Endothelial cell of umbilical vein (primary cell): ENCODE measurements at regions not wholly inside any gene's neighbourhood (a gene's known extent, or its start where the extent isn't known, plus 50 kb on each side); places are given as distances from the start of the nearest gene placed in this dataset.

Experiments
- BruUV-seq: library from RNA; stranded (reverse); fragments of 400-500 nt; replicated peaks from 2 replicates; lab custom pipeline; 2021; lab: Mats Ljungman, UMichigan
- CTCF ChIA-PET: fragments of 300-600, 350-600 bp; sonication (Branson Sonifier 250); formaldehyde crosslinking; loops from one replicate; lab custom pipeline; 2021; ENCODE audit warnings: antibody characterized with exemption, inconsistent platforms; lab: Charles Lee
- POLR2A ChIA-PET: fragments of 300-600, 350-600 bp; sonication (Branson Sonifier 250); formaldehyde crosslinking; loops from one replicate; lab custom pipeline; 2021; ENCODE audit warnings: antibody characterized with exemption, inconsistent platforms; lab: Charles Lee
- DNase-seq: peaks from one replicate; pipeline ENCODE4 v3.0.0-alpha.2; 2011; ENCODE audit warnings: low read depth, low spot score
- FAIRE-seq: peaks from 2 replicates; lab custom pipeline; 2011; peaks lifted over from hg19 to GRCh38; lab: Jason Lieb, UNC
- H2AFZ ChIP-seq: 2 replicates; pipeline ENCODE4 v1.6.0; 2012; ENCODE audit warnings: low read depth, low read length, control low read depth, inconsistent platforms
- H3K27ac ChIP-seq: 2 replicates; pipeline ENCODE4 v1.5.1; 2011; ENCODE audit warnings: low read depth, mild to moderate bottlenecking, control low read depth, low read length, moderate library complexity; ENCODE audit not compliant: insufficient read depth
- H3K27me3 ChIP-seq, 2 experiments: 2 replicates each; pipeline versions ENCODE4 v1.6.0 to v1.6.1; 2011; ENCODE audit warnings: low read length in 2 of 2, mixed read lengths in 1 of 2; ENCODE audit not compliant: control insufficient read depth in 2 of 2, insufficient read depth in 2 of 2
- H3K36me3 ChIP-seq, 2 experiments: 2 replicates in 1 of 2; 3 replicates in 1 of 2; pipeline ENCODE4 v1.5.1; 2011; ENCODE audit warnings: low read length in 2 of 2, mild to moderate bottlenecking in 1 of 2, moderate library complexity in 1 of 2; ENCODE audit not compliant: control insufficient read depth in 2 of 2, insufficient read depth in 2 of 2; ENCODE audit errors: extremely low read depth in 1 of 2
- H3K4me1 ChIP-seq: 3 replicates; pipeline ENCODE4 v1.5.1; 2011; ENCODE audit warnings: mild to moderate bottlenecking, low read length; ENCODE audit not compliant: control insufficient read depth, insufficient read depth; ENCODE audit errors: extremely low read depth
- H3K4me2 ChIP-seq: 2 replicates; pipeline ENCODE4 v1.6.1; 2011; ENCODE audit warnings: low read length, control low read depth, mixed read lengths; ENCODE audit not compliant: insufficient read depth
- H3K4me3 ChIP-seq, 3 experiments: fragments of 200-600 bp in 1 of 3; sonication (generic), shearing (Covaris generic) in 1 of 3; replicated peaks in 1 of 3; 2 replicates each; pipeline ENCODE4 v1.5.1; 2011 to 2016; ENCODE audit warnings: control low read depth in 3 of 3, low read length in 3 of 3, mild to moderate bottlenecking in 2 of 3, inconsistent platforms in 1 of 3, low read depth in 1 of 3, moderate library complexity in 1 of 3; ENCODE audit not compliant: insufficient read depth in 1 of 3
- H3K79me2 ChIP-seq: 2 replicates; pipeline ENCODE4 v1.6.0; 2012; ENCODE audit warnings: low read length, inconsistent platforms; ENCODE audit not compliant: control insufficient read depth, insufficient read depth
- H3K9ac ChIP-seq: replicated peaks from 2 replicates; pipeline ENCODE3; 2011; ENCODE audit warnings: low read length, control low read depth; ENCODE audit not compliant: insufficient read depth; ENCODE audit errors: extremely low read depth
- H3K9me1 ChIP-seq: replicated peaks from 3 replicates; pipeline ENCODE4 v1.6.0; 2011; ENCODE audit warnings: mild to moderate bottlenecking, low read length; ENCODE audit not compliant: control insufficient read depth, insufficient read depth; ENCODE audit errors: extremely low read depth
- H3K9me3 ChIP-seq: replicated peaks from 2 replicates; pipeline ENCODE4 v1.5.1; 2012; ENCODE audit warnings: low read length, inconsistent platforms; ENCODE audit not compliant: control insufficient read depth, insufficient read depth
- H4K20me1 ChIP-seq: replicated peaks from 2 replicates; pipeline ENCODE3; 2011; ENCODE audit warnings: mild to moderate bottlenecking, low read length; ENCODE audit not compliant: control insufficient read depth, insufficient read depth; ENCODE audit errors: extremely low read depth
- CTCF ChIP-seq, 2 donors: IDR thresholded peaks; 1 replicate in 1 of 2; 2 replicates in 1 of 2; pipeline ENCODE4 v1.5.1; 2011; ENCODE audit warnings: low read length in 2 of 2, mild to moderate bottlenecking in 2 of 2, moderate library complexity in 2 of 2, control low read depth in 1 of 2, inconsistent platforms in 1 of 2, low read depth in 1 of 2; ENCODE audit not compliant: insufficient read depth in 1 of 2; ENCODE audit errors: extremely low read depth in 1 of 2
- EZH2 ChIP-seq: IDR thresholded peaks from 2 replicates; pipeline ENCODE4 v1.6.1; 2012; ENCODE audit warnings: borderline replicate concordance, low read depth, mild to moderate bottlenecking, moderate library complexity, low read length, inconsistent platforms; ENCODE audit not compliant: severe bottlenecking
- FOS ChIP-seq: IDR thresholded peaks from 2 replicates; pipeline ENCODE4 v1.6.1; 2011; ENCODE audit warnings: mild to moderate bottlenecking, low read length, moderate library complexity, borderline replicate concordance; ENCODE audit not compliant: insufficient read depth
- GATA2 ChIP-seq: IDR thresholded peaks from 2 replicates; pipeline ENCODE4 v1.7.0; 2011; ENCODE audit warnings: low read depth, mild to moderate bottlenecking, moderate library complexity, mixed read lengths, low read length; ENCODE audit not compliant: insufficient read length, insufficient read depth
- JUN ChIP-seq: IDR thresholded peaks from 2 replicates; pipeline ENCODE4 v1.6.1; 2011; ENCODE audit warnings: borderline replicate concordance, low read depth; ENCODE audit not compliant: insufficient read length, insufficient read depth
- MAX ChIP-seq: IDR thresholded peaks from 2 replicates; pipeline ENCODE4 v1.6.1; 2011; ENCODE audit not compliant: insufficient read depth, insufficient read length
- MYC ChIP-seq: IDR thresholded peaks from one replicate; pipeline ENCODE4 v1.6.1; 2011; ENCODE audit warnings: mild to moderate bottlenecking, low read depth, low read length
- POLR2A ChIP-seq: IDR thresholded peaks from 2 replicates; pipeline ENCODE4 v1.6.1; 2012; ENCODE audit warnings: low read depth, mild to moderate bottlenecking, control low read depth, low read length
- POLR2AphosphoS5 ChIP-seq: IDR thresholded peaks from 2 replicates; pipeline ENCODE4 v1.6.1; 2012; ENCODE audit warnings: low read depth, mild to moderate bottlenecking, control low read depth, low read length, moderate library complexity; ENCODE audit not compliant: insufficient read depth
- dilution Hi-C: fragments of 300-500 bp; cut with MboI; formaldehyde crosslinking; loops from one replicate; pipeline ENCODE4 v1.15.0; 2019; ENCODE audit warnings: low sequenced_read_pairs; ENCODE audit not compliant: extremely low pct_ligation_motif_present
- intact Hi-C: fragments of 100-400 bp; cut with micrococcal nuclease; formaldehyde crosslinking; loops from one replicate; pipeline ENCODE4 v1.10.0; 2022

GRCh38 chr11:15775797-15776196, 580.5 kb downstream of the SOX6 start:
- Histone ChIP-seq H4K20me1 (no peaks in the 10 kb centered on the region), H3K27me3 (no peaks in the 10 kb centered on the region), H3K27ac (no peak overlapping the region), H2AFZ (no peak overlapping the region), H3K4me2 (no peak overlapping the region), H3K9me3 (no peaks in the 10 kb centered on the region), H3K4me3 (no peak overlapping the region), H3K4me1 (no peaks in the 10 kb centered on the region), H3K9ac (no peak overlapping the region), H3K79me2 (no peaks in the 10 kb centered on the region), H3K9me1 (no peaks in the 10 kb centered on the region), H3K36me3 (no peaks in the 10 kb centered on the region)
- no TSS peak for BruUV-seq
- CTCF ChIA-PET: interaction anchor here (1.4 kb wide), 1 partner anchor 838 kb away, joined by 3 read pairs; no protein-coding TSS in a partner anchor
- no peak for TF ChIP-seq POLR2A
- no peak for TF ChIP-seq MAX
- no peak for TF ChIP-seq JUN
- DNase-seq (no peak), FAIRE-seq (no peak)
- dilution Hi-C loops: no loop called here
- POLR2A ChIA-PET: no interaction called here
- intact Hi-C loops: no loop called here

- H3K9me3 ChIP-seq: no peaks in the 10 kb centered on the region
- no peak for DNase-seq
- no peaks in the 10 kb centered on the region for H3K4me1 ChIP-seq
- TF ChIP-seq FOS (no peak), GATA2 (no peak), MAX (no peak), JUN (no peak), POLR2AphosphoS5 (no peak), EZH2 (no peak), POLR2A (no peak), MYC (no peak), CTCF (IDR thresholded peaks at IDR 0.05; ENCODE audit: extremely low read depth in 1 of 2, insufficient read depth in 1 of 2, low read depth in 1 of 2, low read length in 2 of 2) (no peak)
- no peak for FAIRE-seq
- H3K9me1 ChIP-seq: no peaks in the 10 kb centered on the region
- no TSS peak for BruUV-seq
- ChIA-PET POLR2A (no interaction called here), CTCF (no interaction called here)
- H3K9ac ChIP-seq: no peak overlapping the region
- no peak overlapping the region for H3K27ac ChIP-seq
- intact Hi-C loops: no loop called here
- no peak overlapping the region for H2AFZ ChIP-seq
- no peaks in the 10 kb centered on the region for H3K36me3 ChIP-seq
- H3K4me3 ChIP-seq: no peak overlapping the region
- dilution Hi-C loops: no loop called here
- H3K27me3 ChIP-seq: no peaks in the 10 kb centered on the region
- H4K20me1 ChIP-seq: no peaks in the 10 kb centered on the region
- H3K79me2 ChIP-seq: no peaks in the 10 kb centered on the region
- no peak overlapping the region for H3K4me2 ChIP-seq
Measured at GRCh38 chr11:15776366-15776765, 580.0 kb downstream of the SOX6 start.
